ENCODE measurements at regions not wholly inside any gene's neighbourhood (a gene's known extent, or its start where the extent isn't known, plus 50 kb on each side); places are given as distances from the start of the nearest gene placed in this dataset.

DNA sequence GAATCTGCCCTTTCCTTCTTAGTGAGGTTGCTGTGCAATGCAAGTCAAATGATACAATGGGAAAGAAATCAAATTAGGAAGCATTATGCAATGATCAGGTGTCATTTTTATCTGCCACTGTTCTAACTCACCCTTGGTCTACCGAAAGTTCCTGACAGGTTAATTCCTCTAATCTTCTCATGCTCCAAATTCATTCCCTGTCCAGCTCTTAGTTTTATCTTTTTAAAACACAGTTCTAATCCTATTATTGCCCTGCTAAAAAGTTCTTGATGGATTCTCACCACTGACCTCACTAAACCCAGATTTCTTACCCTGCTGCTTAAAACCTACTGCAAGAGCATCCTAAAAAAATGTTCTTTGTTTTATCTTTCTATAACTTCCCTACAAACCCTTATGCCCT is 1000.9 kb downstream of the CDH18 start:
- intact Hi-C loops (cut with micrococcal nuclease) (no loop called here), dilution Hi-C loops (cut with HindIII; ENCODE audit: low sequenced_read_pairs, unreplicated experiment) (no loop called here), in situ Hi-C loops (cut with MboI; ENCODE audit: low sequenced_read_pairs) (no loop called here)
- ATAC-seq (ENCODE audit: low read depth) (no peak), DNase-seq (no peak)
- H3K56ac ChIP-seq (ENCODE audit: extremely low read depth, insufficient read depth, low read length), result no peak overlapping the region
- peaks cover 2% of the 10 kb centered on the region; the same call in 1 of the 2 replicates for H3K9me3 ChIP-seq (ENCODE audit: control insufficient read depth, insufficient read depth, low read length)
- H3K4me1 ChIP-seq (ENCODE audit: control insufficient read depth, insufficient read depth, low read length), result no peaks in the 10 kb centered on the region
- H2AFZ ChIP-seq (replicated peaks; ENCODE audit: low read length, poor library complexity), result no peak overlapping the region
- H4K91ac ChIP-seq (ENCODE audit: insufficient read depth, low read depth, low read length), result no peak overlapping the region
- no peaks in the 10 kb centered on the region for H3K36me3 ChIP-seq (ENCODE audit: control insufficient read depth, insufficient read depth, low read length)
- H3K23ac ChIP-seq (ENCODE audit: low read depth, low read length), result no peak overlapping the region
- H3K27ac ChIP-seq (ENCODE audit: insufficient read depth, low read length), result no peak overlapping the region
- no peak overlapping the region for H3K4ac ChIP-seq (ENCODE audit: low read depth, low read length)
- H2BK120ac ChIP-seq (ENCODE audit: low read depth, low read length), result no peak overlapping the region
- no peak overlapping the region for H2BK20ac ChIP-seq (ENCODE audit: low read depth, low read length)
- H4K5ac ChIP-seq (ENCODE audit: low read depth, low read length), result no peak overlapping the region
- H2BK5ac ChIP-seq (ENCODE audit: low read depth, low read length, poor library complexity, severe bottlenecking), result no peak overlapping the region
- no peaks in the 10 kb centered on the region for H3K9me1 ChIP-seq (ENCODE audit: insufficient read depth, low read length)
- H2AK9ac ChIP-seq (replicated peaks; ENCODE audit: low read depth, low read length, poor library complexity), result no peak overlapping the region
- no peaks in the 10 kb centered on the region for H3K79me1 ChIP-seq (ENCODE audit: low read depth in 1 of 2, low read length in 2 of 2)
- TF ChIP-seq RAD21 (IDR thresholded peaks at IDR 0.05; ENCODE audit: low read length) (no peak), RFX5 (IDR thresholded peaks at IDR 0.05; ENCODE audit: low read depth, low read length) (no peak), MXI1 (IDR thresholded peaks at IDR 0.05; ENCODE audit: borderline replicate concordance, low read depth, low read length) (no peak), RCOR1 (IDR thresholded peaks at IDR 0.05; ENCODE audit: insufficient replicate concordance, low read length) (no peak), POLR2A (IDR thresholded peaks at IDR 0.05; ENCODE audit: low read depth, low read length) (no peak), MAFK (IDR thresholded peaks at IDR 0.05; ENCODE audit: low read depth, low read length) (no peak), BHLHE40 (IDR thresholded peaks at IDR 0.05; ENCODE audit: low read depth, low read length) (no peak)
- TF ChIP-seq, protein P1, sequence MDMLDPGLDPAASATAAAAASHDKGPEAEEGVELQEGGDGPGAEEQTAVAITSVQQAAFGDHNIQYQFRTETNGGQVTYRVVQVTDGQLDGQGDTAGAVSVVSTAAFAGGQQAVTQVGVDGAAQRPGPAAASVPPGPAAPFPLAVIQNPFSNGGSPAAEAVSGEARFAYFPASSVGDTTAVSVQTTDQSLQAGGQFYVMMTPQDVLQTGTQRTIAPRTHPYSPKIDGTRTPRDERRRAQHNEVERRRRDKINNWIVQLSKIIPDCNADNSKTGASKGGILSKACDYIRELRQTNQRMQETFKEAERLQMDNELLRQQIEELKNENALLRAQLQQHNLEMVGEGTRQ (IDR thresholded peaks at IDR 0.05; ENCODE audit: low read depth, low read length), result no peak
- TF ChIP-seq, protein P2, sequence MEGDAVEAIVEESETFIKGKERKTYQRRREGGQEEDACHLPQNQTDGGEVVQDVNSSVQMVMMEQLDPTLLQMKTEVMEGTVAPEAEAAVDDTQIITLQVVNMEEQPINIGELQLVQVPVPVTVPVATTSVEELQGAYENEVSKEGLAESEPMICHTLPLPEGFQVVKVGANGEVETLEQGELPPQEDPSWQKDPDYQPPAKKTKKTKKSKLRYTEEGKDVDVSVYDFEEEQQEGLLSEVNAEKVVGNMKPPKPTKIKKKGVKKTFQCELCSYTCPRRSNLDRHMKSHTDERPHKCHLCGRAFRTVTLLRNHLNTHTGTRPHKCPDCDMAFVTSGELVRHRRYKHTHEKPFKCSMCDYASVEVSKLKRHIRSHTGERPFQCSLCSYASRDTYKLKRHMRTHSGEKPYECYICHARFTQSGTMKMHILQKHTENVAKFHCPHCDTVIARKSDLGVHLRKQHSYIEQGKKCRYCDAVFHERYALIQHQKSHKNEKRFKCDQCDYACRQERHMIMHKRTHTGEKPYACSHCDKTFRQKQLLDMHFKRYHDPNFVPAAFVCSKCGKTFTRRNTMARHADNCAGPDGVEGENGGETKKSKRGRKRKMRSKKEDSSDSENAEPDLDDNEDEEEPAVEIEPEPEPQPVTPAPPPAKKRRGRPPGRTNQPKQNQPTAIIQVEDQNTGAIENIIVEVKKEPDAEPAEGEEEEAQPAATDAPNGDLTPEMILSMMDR (conservative IDR thresholded peaks at IDR 0.05; ENCODE audit: low read depth, low read length), result no peak
- H3K4me3 ChIP-seq (ENCODE audit: insufficient read depth, low read depth, low read length), result no peak overlapping the region
- no peak overlapping the region for H2AK5ac ChIP-seq (ENCODE audit: low read depth, low read length)
- H4K8ac ChIP-seq (ENCODE audit: low read depth in 2 of 2, low read length in 2 of 2), result no peak overlapping the region
- no peaks in the 10 kb centered on the region for H4K20me1 ChIP-seq (ENCODE audit: insufficient read depth, low read length)
- no peak overlapping the region for H3K4me2 ChIP-seq (ENCODE audit: low read depth, low read length)
- CTCF ChIA-PET, result no interaction called here
- H2BK15ac ChIP-seq (ENCODE audit: low read depth, low read length), result no peak overlapping the region
- no peaks in the 10 kb centered on the region for H3K27me3 ChIP-seq (ENCODE audit: control insufficient read depth, insufficient read depth, low read length)
- no TSS peak for BruUV-seq (replicated peaks)
- H3K9ac ChIP-seq (ENCODE audit: low read depth, low read length), result no peak overlapping the region
- WGBS, 2 experiments (ENCODE audit: extremely low coverage in 2 of 2, insufficient read length in 1 of 2), result 0% methylated on average over 1 of the region's 1 CpG; no CpG with 5 or more reads in 1 of the 2 experiments
- H3K18ac ChIP-seq (ENCODE audit: low read depth, low read length), result no peak overlapping the region
- POLR2A ChIA-PET (ENCODE audit: unreplicated experiment), result no interaction called here
- no peak overlapping the region for H3K14ac ChIP-seq (replicated peaks; ENCODE audit: low read depth, low read length)

All from IMR-90 (cell line).